GM12864 (cell line): ENCODE measurements at regions not wholly inside any gene's neighbourhood (a gene's known extent, or its start where the extent isn't known, plus 50 kb on each side); places are given as distances from the start of the nearest gene placed in this dataset.

Source experiments
- DNase-seq: peaks from one replicate; pipeline ENCODE4 v3.0.0-alpha.2; 2011; ENCODE audit warnings: low read depth
- H3K4me3 ChIP-seq: 2 replicates; pipeline ENCODE4 v1.5.1; 2011; ENCODE audit warnings: mild to moderate bottlenecking, low read depth, low read length, control low read depth
- TF ChIP-seq, protein P1 (sequence below): IDR thresholded peaks from 2 replicates; pipeline ENCODE4 v1.5.1; 2011; ENCODE audit warnings: low read depth, mild to moderate bottlenecking, moderate library complexity, low read length, control low read depth, inconsistent platforms; ENCODE audit errors: missing control alignments

DNA sequence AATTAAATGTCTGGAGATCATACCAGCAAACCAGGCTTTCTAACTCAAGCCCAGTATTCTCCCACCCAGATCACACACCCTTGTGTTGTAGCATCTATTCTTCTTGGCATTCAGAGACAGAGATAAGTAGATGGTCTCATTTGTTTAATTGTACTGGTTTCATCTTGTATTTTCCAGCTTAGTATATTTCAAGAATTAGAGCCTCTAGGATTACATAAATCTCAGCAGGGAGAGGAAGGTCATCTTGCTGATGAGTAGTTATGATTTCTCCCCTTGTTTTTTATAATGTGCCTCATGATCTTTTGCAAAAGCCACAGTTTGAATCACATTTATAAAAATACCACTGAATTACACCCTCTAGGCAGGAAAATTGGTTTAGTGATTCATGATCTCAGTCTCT is 106.6 kb upstream of the NRSN1 start:
- TF ChIP-seq, protein P1, sequence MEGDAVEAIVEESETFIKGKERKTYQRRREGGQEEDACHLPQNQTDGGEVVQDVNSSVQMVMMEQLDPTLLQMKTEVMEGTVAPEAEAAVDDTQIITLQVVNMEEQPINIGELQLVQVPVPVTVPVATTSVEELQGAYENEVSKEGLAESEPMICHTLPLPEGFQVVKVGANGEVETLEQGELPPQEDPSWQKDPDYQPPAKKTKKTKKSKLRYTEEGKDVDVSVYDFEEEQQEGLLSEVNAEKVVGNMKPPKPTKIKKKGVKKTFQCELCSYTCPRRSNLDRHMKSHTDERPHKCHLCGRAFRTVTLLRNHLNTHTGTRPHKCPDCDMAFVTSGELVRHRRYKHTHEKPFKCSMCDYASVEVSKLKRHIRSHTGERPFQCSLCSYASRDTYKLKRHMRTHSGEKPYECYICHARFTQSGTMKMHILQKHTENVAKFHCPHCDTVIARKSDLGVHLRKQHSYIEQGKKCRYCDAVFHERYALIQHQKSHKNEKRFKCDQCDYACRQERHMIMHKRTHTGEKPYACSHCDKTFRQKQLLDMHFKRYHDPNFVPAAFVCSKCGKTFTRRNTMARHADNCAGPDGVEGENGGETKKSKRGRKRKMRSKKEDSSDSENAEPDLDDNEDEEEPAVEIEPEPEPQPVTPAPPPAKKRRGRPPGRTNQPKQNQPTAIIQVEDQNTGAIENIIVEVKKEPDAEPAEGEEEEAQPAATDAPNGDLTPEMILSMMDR, result no peak
- no peak overlapping the region for H3K4me3 ChIP-seq
- no peak for DNase-seq

DNA sequence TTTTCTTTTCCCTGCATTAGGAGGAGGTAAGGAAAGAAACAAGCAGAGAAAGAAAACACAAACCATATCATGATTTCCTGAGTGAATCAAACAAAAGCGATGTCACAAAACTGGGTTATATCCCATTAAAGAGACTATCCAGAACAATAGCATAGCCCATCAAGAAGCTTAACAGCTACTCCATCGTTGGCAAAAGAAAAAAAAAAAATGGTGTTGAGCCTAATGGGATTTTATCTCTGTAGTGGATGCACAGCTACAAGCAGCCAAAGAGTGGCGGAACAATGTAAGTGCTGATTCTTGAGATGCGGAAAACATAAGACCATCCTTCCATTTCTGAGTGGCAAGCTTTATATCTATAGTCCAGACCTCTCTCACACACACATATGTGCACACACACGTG is 106.2 kb upstream of the NRSN1 start:
- H3K4me3 ChIP-seq, result no peak overlapping the region
- DNase-seq, result no peak
- TF ChIP-seq, protein P1, result no peak

DNA sequence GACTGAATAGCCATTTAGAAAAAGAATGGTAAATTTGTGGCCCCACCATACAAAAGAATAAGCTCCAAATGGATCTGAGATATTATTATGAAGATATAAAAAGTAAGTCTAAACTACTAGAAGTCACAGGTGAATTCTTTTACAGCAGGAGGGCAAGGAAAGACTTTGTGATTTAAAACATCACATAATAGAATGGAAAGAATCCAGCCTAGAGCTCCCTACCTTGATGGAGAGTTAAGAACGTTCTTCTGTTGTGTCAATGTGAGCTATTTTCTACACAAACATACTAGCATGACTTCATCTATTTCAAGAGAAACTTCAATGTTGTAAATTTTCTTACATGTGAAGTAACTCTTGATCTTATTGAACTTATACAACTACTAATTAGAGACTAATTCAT is 100.0 kb upstream of the NRSN1 start:
- H3K4me3 ChIP-seq, result no peak overlapping the region
- TF ChIP-seq, protein P1, result no peak
- DNase-seq, result no peak

DNA sequence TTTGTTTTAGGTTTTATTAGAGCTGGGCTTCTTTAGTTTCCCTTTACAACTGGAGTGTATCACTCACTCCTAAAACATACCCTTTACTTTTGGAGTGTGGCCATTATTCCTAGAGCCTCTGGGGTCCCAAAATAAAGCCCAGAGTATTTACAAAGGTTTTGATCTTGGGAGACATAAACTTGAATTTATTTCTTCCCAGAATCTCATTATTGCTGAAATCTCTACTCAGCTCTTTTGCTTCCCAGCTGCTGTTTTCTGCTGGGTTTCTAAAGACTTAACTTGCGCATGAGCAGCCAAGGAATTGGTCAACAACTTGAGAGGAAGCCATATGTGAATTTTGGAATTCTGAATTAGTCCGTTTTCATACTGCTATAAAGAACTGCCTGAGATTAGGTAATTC is 94.5 kb upstream of the NRSN1 start:
- H3K4me3 ChIP-seq, result no peak overlapping the region
- DNase-seq, result no peak
- TF ChIP-seq, protein P1, result no peak

DNA sequence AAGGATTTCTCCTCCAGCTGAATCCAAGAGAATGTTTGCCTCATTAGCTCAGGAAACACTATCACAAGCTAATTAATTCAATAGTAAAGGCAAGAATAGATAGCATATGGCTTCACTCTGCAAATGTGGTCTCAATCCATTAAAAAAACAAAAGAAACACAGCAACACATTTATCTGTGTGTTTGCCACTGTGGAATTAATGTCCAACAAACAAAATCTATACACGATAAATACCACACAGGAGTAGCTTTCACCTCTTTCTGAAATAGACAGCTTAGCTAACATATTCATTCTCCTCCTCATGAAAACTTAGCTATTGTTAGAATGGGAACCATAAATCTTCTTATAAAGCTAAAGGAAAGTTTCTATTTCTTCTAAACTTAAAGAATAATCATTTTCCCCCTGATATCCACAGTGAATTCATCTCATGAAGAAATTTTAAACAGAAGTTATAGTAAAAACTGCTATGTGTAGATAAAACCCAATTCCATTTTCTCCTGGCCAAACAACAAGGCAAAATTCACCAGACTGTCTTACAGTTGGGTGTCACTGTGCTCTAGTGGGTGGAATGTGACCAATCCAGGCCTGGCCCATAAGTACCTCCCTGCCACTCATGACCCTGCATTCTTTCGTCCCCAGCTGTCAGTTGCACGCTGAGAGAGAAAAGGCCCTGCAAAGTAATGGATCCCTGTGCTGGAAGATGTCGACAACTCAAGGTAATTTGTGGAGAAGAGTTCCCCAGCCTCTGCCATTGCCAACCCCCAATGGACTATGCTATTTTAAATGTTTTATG is 92.9 kb upstream of the NRSN1 start:
- H3K4me3 ChIP-seq, result no peak overlapping the region
- TF ChIP-seq, protein P1, result no peak
- DNase-seq, result no peak

DNA sequence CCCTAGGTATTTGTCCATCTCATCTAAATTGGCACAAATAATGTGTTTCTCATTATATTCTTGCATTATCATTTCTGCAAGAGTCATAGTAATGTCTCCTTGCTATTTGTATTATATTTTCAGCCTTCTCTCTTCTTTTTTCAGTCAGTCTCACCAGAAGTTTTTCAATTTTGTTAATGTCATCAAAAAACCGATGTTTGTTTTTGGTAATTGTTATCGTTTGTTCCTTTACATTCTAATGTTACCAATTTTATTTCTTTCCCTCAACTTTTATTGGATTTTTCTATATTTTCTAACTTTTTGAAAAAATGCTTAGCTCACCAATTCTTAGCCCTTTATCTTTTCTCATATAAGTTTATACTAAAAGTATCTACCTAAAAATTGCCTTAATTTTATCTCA is 82.2 kb upstream of the NRSN1 start:
- TF ChIP-seq, protein P1, result no peak
- no peak overlapping the region for H3K4me3 ChIP-seq
- no peak for DNase-seq

DNA sequence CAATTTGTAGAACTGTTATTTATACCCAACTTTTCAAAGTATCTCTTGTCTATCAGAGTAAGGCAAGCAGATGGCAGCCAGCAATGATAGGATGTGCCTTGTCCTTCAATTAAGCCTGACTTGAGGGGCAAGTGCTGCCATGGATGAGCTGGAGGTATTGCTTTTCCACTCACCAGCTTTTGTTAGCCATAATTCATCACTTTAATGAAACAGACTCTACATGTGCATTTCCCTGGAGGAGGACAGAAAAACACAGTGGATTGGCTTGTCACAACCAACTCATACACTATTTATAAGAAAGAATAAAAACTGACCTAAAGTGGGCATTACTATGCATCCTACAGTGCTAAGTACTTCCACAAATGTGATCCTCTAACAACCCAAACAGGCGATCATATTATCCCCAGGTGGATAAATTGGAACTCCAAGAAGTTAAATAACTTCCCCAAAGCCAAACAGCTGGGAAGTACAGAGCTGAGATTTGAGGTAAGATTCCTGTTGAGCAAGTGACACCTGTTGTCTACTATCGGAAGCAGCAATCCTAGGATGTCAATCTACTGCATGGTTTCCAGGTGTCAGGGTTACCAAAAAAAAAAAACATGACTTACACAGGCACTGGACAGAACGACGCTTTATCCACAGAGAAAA is 73.9 kb upstream of the NRSN1 start:
- DNase-seq, result no peak
- TF ChIP-seq, protein P1, result no peak
- H3K4me3 ChIP-seq, result no peak overlapping the region
